ENCODE measurements at regions not wholly inside any gene's neighbourhood (a gene's known extent, or its start where the extent isn't known, plus 50 kb on each side); places are given as distances from the start of the nearest gene placed in this dataset.

- no peaks in the 10 kb centered on the region for H3K9me3 Mint-ChIP-seq
- POLR2A ChIA-PET = no interaction called here
- TF ChIP-seq CTCF (IDR thresholded peaks at IDR 0.05) = no peak
Measured at GRCh38 chr6:105553171-105553570, 150.3 kb upstream of the PREP start.

GRCh38 chr6:105550955-105551620 is 148.2 kb upstream of the PREP start:
- no peaks in the 10 kb centered on the region for H3K9me3 ChIP-seq (ENCODE audit: control insufficient read depth in 1 of 2, insufficient read depth in 1 of 2, low read length in 2 of 2)
- no peak for DNase-seq
- H3K27me3 Mint-ChIP-seq = peaks cover 13% of the 10 kb centered on the region
- no peak for ATAC-seq (ENCODE audit: poor library complexity)
- no peak for TF ChIP-seq CTCF (IDR thresholded peaks at IDR 0.05)
- no peak overlapping the region for H3K4me3 ChIP-seq (ENCODE audit: low read length)
- H3K36me3 ChIP-seq (ENCODE audit: insufficient read depth, low read length) = no peaks in the 10 kb centered on the region
- H3K4me1 ChIP-seq (ENCODE audit: insufficient read depth, low read length) = no peaks in the 10 kb centered on the region
- no peaks in the 10 kb centered on the region for H3K27me3 ChIP-seq (ENCODE audit: control insufficient read depth in 1 of 2, insufficient read depth in 2 of 2, low read length in 2 of 2)
- H3K9me3 Mint-ChIP-seq = no peaks in the 10 kb centered on the region
- no peak overlapping the region for H3K4me3 Mint-ChIP-seq
- POLR2A ChIA-PET = no interaction called here
- H3K4me1 Mint-ChIP-seq (ENCODE audit: low read depth) = no peaks in the 10 kb centered on the region
- CTCF ChIA-PET = no interaction called here
- H3K27ac Mint-ChIP-seq = no peak overlapping the region
- H3K36me3 Mint-ChIP-seq (ENCODE audit: low read depth) = no peaks in the 10 kb centered on the region
- intact Hi-C loops (cut with DNase I, micrococcal nuclease) = no loop called here
- no peak overlapping the region for H3K27ac ChIP-seq (ENCODE audit: low read depth in 1 of 2, low read length in 2 of 2)

More at GRCh38 chr6:105553171-105553570, 150.3 kb upstream of the PREP start:
- Mint-ChIP-seq H3K36me3 (ENCODE audit: low read depth) (no peaks in the 10 kb centered on the region), H3K4me3 (no peak overlapping the region), H3K27me3 (peaks cover 22% of the 10 kb centered on the region), H3K4me1 (ENCODE audit: low read depth) (no peaks in the 10 kb centered on the region), H3K27ac (no peak overlapping the region)
- CTCF ChIA-PET = no interaction called here
- DNase-seq (peak in 2 of 14 experiments; percentile 30 to 43), ATAC-seq (ENCODE audit: poor library complexity) (no peak)
- Histone ChIP-seq H3K27ac (ENCODE audit: low read depth in 1 of 2, low read length in 2 of 2) (no peak overlapping the region), H3K9me3 (ENCODE audit: control insufficient read depth in 1 of 2, insufficient read depth in 1 of 2, low read length in 2 of 2) (no peaks in the 10 kb centered on the region), H3K4me1 (ENCODE audit: insufficient read depth, low read length) (no peaks in the 10 kb centered on the region), H3K27me3 (ENCODE audit: control insufficient read depth in 1 of 2, insufficient read depth in 2 of 2, low read length in 2 of 2) (no peaks in the 10 kb centered on the region), H3K36me3 (ENCODE audit: insufficient read depth, low read length) (no peaks in the 10 kb centered on the region), H3K4me3 (ENCODE audit: low read length) (no peak overlapping the region)
- intact Hi-C loops (cut with DNase I, micrococcal nuclease) = no loop called here

GRCh38 chr6:105546754-105547153 is 143.9 kb upstream of the PREP start:
- no peak overlapping the region for H3K27ac Mint-ChIP-seq
- DNase-seq (no peak), ATAC-seq (ENCODE audit: poor library complexity) (no peak)
- Histone ChIP-seq H3K36me3 (ENCODE audit: insufficient read depth, low read length) (no peaks in the 10 kb centered on the region), H3K27me3 (ENCODE audit: control insufficient read depth in 1 of 2, insufficient read depth in 2 of 2, low read length in 2 of 2) (no peaks in the 10 kb centered on the region), H3K4me3 (ENCODE audit: low read length) (no peak overlapping the region), H3K27ac (ENCODE audit: low read depth in 1 of 2, low read length in 2 of 2) (no peak overlapping the region), H3K9me3 (ENCODE audit: control insufficient read depth in 1 of 2, insufficient read depth in 1 of 2, low read length in 2 of 2) (no peaks in the 10 kb centered on the region), H3K4me1 (ENCODE audit: insufficient read depth, low read length) (no peaks in the 10 kb centered on the region)
- no peaks in the 10 kb centered on the region for H3K9me3 Mint-ChIP-seq
- H3K4me1 Mint-ChIP-seq (ENCODE audit: low read depth) = no peaks in the 10 kb centered on the region
- peaks cover 10% of the 10 kb centered on the region for H3K27me3 Mint-ChIP-seq
- H3K36me3 Mint-ChIP-seq (ENCODE audit: low read depth) = no peaks in the 10 kb centered on the region
- POLR2A ChIA-PET = no interaction called here
- CTCF ChIA-PET = no interaction called here
- TF ChIP-seq CTCF (IDR thresholded peaks at IDR 0.05) = no peak
- H3K4me3 Mint-ChIP-seq = no peak overlapping the region
- intact Hi-C loops (cut with DNase I, micrococcal nuclease) = no loop called here
